ENCODE measurements at regions not wholly inside any gene's neighbourhood (a gene's known extent, or its start where the extent isn't known, plus 50 kb on each side); places are given as distances from the start of the nearest gene placed in this dataset.

GRCh38 chr5:2670940-2671339, 80.5 kb downstream of the IRX2 start:
- Mint-ChIP-seq H3K9me3 (ENCODE audit: unreplicated experiment) (no peaks in the 10 kb centered on the region), H3K27ac (ENCODE audit: unreplicated experiment) (no peak overlapping the region), H3K36me3 (ENCODE audit: unreplicated experiment) (peaks cover under 1% of the 10 kb centered on the region), H3K27me3 (ENCODE audit: unreplicated experiment) (no peaks in the 10 kb centered on the region), H3K4me1 (ENCODE audit: low read depth, unreplicated experiment) (no peaks in the 10 kb centered on the region), H3K4me3 (ENCODE audit: unreplicated experiment) (no peak overlapping the region)
- DNase-seq, result no peak
- TF ChIP-seq CTCF (IDR thresholded peaks at IDR 0.05; ENCODE audit: partially characterized antibody, unreplicated experiment), result no peak

- H3K9me3 Mint-ChIP-seq (ENCODE audit: unreplicated experiment), result no peaks in the 10 kb centered on the region
- H3K4me3 Mint-ChIP-seq (ENCODE audit: unreplicated experiment), result no peak overlapping the region
- H3K27ac Mint-ChIP-seq (ENCODE audit: unreplicated experiment), result no peak overlapping the region
- no peaks in the 10 kb centered on the region for H3K4me1 Mint-ChIP-seq (ENCODE audit: low read depth, unreplicated experiment)
- H3K36me3 Mint-ChIP-seq (ENCODE audit: unreplicated experiment), result no peaks in the 10 kb centered on the region
- no peak for DNase-seq
- no peaks in the 10 kb centered on the region for H3K27me3 Mint-ChIP-seq (ENCODE audit: unreplicated experiment)
- TF ChIP-seq CTCF (IDR thresholded peaks at IDR 0.05; ENCODE audit: partially characterized antibody, unreplicated experiment), result no peak
Observed at GRCh38 chr5:2669913-2670312, 81.6 kb downstream of the IRX2 start.

GRCh38 chr5:2669259-2669658, 82.2 kb downstream of the IRX2 start:
- no peaks in the 10 kb centered on the region for H3K9me3 Mint-ChIP-seq (ENCODE audit: unreplicated experiment)
- H3K4me1 Mint-ChIP-seq (ENCODE audit: low read depth, unreplicated experiment), result no peaks in the 10 kb centered on the region
- TF ChIP-seq CTCF (IDR thresholded peaks at IDR 0.05; ENCODE audit: partially characterized antibody, unreplicated experiment), result no peak
- H3K36me3 Mint-ChIP-seq (ENCODE audit: unreplicated experiment), result no peaks in the 10 kb centered on the region
- no peak overlapping the region for H3K4me3 Mint-ChIP-seq (ENCODE audit: unreplicated experiment)
- H3K27ac Mint-ChIP-seq (ENCODE audit: unreplicated experiment), result no peak overlapping the region
- DNase-seq, result no peak
- H3K27me3 Mint-ChIP-seq (ENCODE audit: unreplicated experiment), result no peaks in the 10 kb centered on the region

GRCh38 chr5:2666081-2666480, 85.4 kb downstream of the IRX2 start:
- no peak for TF ChIP-seq CTCF (IDR thresholded peaks at IDR 0.05; ENCODE audit: partially characterized antibody, unreplicated experiment)
- no peaks in the 10 kb centered on the region for H3K27me3 Mint-ChIP-seq (ENCODE audit: unreplicated experiment)
- H3K9me3 Mint-ChIP-seq (ENCODE audit: unreplicated experiment), result no peaks in the 10 kb centered on the region
- H3K4me1 Mint-ChIP-seq (ENCODE audit: low read depth, unreplicated experiment), result no peaks in the 10 kb centered on the region
- no peak overlapping the region for H3K27ac Mint-ChIP-seq (ENCODE audit: unreplicated experiment)
- DNase-seq, result peak; percentile 51
- no peak overlapping the region for H3K4me3 Mint-ChIP-seq (ENCODE audit: unreplicated experiment)
- H3K36me3 Mint-ChIP-seq (ENCODE audit: unreplicated experiment), result no peaks in the 10 kb centered on the region

GRCh38 chr5:2663489-2663888, 88.0 kb downstream of the IRX2 start:
- TF ChIP-seq CTCF (IDR thresholded peaks at IDR 0.05; ENCODE audit: partially characterized antibody, unreplicated experiment), result no peak

More at GRCh38 chr5:2663489-2663888, 88.0 kb downstream of the IRX2 start:
- Mint-ChIP-seq H3K9me3 (ENCODE audit: unreplicated experiment) (no peaks in the 10 kb centered on the region), H3K27me3 (ENCODE audit: unreplicated experiment) (no peaks in the 10 kb centered on the region), H3K36me3 (ENCODE audit: unreplicated experiment) (no peaks in the 10 kb centered on the region), H3K27ac (ENCODE audit: unreplicated experiment) (no peak overlapping the region), H3K4me1 (ENCODE audit: low read depth, unreplicated experiment) (peaks cover 6% of the 10 kb centered on the region), H3K4me3 (ENCODE audit: unreplicated experiment) (no peak overlapping the region)
- no peak for DNase-seq

All from glutamatergic neuron (in vitro differentiated cells).